ENCODE measurements at regions not wholly inside any gene's neighbourhood (a gene's known extent, or its start where the extent isn't known, plus 50 kb on each side); places are given as distances from the start of the nearest gene placed in this dataset.
A peak's percentile ranks its signal among the peaks of the same experiment; 100 is the strongest.
"Not testable (repeated sequence)": the region's sequence is repeated elsewhere in the genome, so short reads cannot be mapped to it uniquely, and the experiment has no call there.

GRCh38 chr5:177883295-177883694 lies 100.6 kb upstream of the FAM153A start:
- DNase-seq (ENCODE audit: low read depth); H3K4me3 ChIP-seq (ENCODE audit: control insufficient read depth, low read depth, low read length): not testable (repeated sequence)

GRCh38 chr5:177875900-177876238 lies 93.2 kb upstream of the FAM153A start:
- DNase-seq (ENCODE audit: low read depth): not testable (repeated sequence)
- peak overlapping the region; percentile 48 for H3K4me3 ChIP-seq (ENCODE audit: control insufficient read depth, low read depth, low read length)

- peak overlapping the region; percentile 43 for H3K4me3 ChIP-seq (ENCODE audit: control insufficient read depth, low read depth, low read length)
- not testable (repeated sequence) for DNase-seq (ENCODE audit: low read depth)
Observed at GRCh38 chr5:177875013-177875899, 92.6 kb upstream of the FAM153A start.

GRCh38 chr5:177863822-177864446 lies 81.2 kb upstream of the FAM153A start:
- H3K4me3 ChIP-seq (ENCODE audit: control insufficient read depth, low read depth, low read length); DNase-seq (ENCODE audit: low read depth): not testable (repeated sequence)

GRCh38 chr5:177857642-177858200 lies 75.0 kb upstream of the FAM153A start:
- not testable (repeated sequence) for DNase-seq (ENCODE audit: low read depth); H3K4me3 ChIP-seq (ENCODE audit: control insufficient read depth, low read depth, low read length)

GRCh38 chr5:177856474-177856873 lies 73.8 kb upstream of the FAM153A start:
- not testable (repeated sequence) for DNase-seq (ENCODE audit: low read depth); H3K4me3 ChIP-seq (ENCODE audit: control insufficient read depth, low read depth, low read length)

GRCh38 chr5:177847914-177848313 lies 65.2 kb upstream of the FAM153A start:
- H3K4me3 ChIP-seq (ENCODE audit: control insufficient read depth, low read depth, low read length); DNase-seq (ENCODE audit: low read depth): not testable (repeated sequence)

GRCh38 chr5:177846598-177846997 lies 63.9 kb upstream of the FAM153A start:
- not testable (repeated sequence) for H3K4me3 ChIP-seq (ENCODE audit: control insufficient read depth, low read depth, low read length); DNase-seq (ENCODE audit: low read depth)

GRCh38 chr5:177845906-177846305 lies 63.2 kb upstream of the FAM153A start:
- not testable (repeated sequence) for H3K4me3 ChIP-seq (ENCODE audit: control insufficient read depth, low read depth, low read length); DNase-seq (ENCODE audit: low read depth)

- not testable (repeated sequence) for H3K4me3 ChIP-seq (ENCODE audit: control insufficient read depth, low read depth, low read length); DNase-seq (ENCODE audit: low read depth)
Observed at GRCh38 chr5:177836191-177836590, 53.5 kb upstream of the FAM153A start.
